ENCODE measurements at regions not wholly inside any gene's neighbourhood (a gene's known extent, or its start where the extent isn't known, plus 50 kb on each side); places are given as distances from the start of the nearest gene placed in this dataset.

- H3K4me3 ChIP-seq (replicated peaks in 1 of 3; ENCODE audit: low read depth in 2 of 3, low read length in 3 of 3): no peak overlapping the region
- intact Hi-C loops (cut with micrococcal nuclease): no loop called here
- H3K4me2 ChIP-seq (replicated peaks; ENCODE audit: extremely low read depth, low read length, poor library complexity, severe bottlenecking): no peak overlapping the region
- H3K79me2 ChIP-seq (ENCODE audit: insufficient read depth, low read length): no peaks in the 10 kb centered on the region
- WGBS (ENCODE audit: insufficient coverage): 97% methylated on average over 7 of the region's 11 CpGs
- H3K27me3 ChIP-seq (ENCODE audit: control insufficient read depth in 2 of 2, insufficient read depth in 2 of 2, low read length in 2 of 2): no peaks in the 10 kb centered on the region
- no peak overlapping the region for H3K9ac ChIP-seq (ENCODE audit: insufficient read depth, low read length, poor library complexity, severe bottlenecking)
- Mint-ChIP-seq H3K27me3 (ENCODE audit: low read depth in 3 of 3) (peaks cover 6 to 14% (median 11%) of the 10 kb centered on the region in 3 donors), H3K4me1 (no peaks in the 10 kb centered on the region), H3K9me3 (peaks cover 0 to 1% (median 0%) of the 10 kb centered on the region in 7 donors), H3K4me3 (no peak overlapping the region), H3K27ac (no peak overlapping the region), H3K36me3 (no peaks in the 10 kb centered on the region)
- no peak for DNase-seq
- no peaks in the 10 kb centered on the region for H3K36me3 ChIP-seq (replicated peaks in 1 of 2; ENCODE audit: control insufficient read depth in 1 of 2, insufficient read depth in 2 of 2, low read length in 2 of 2)
- H2AFZ ChIP-seq (ENCODE audit: insufficient read depth, low read depth, low read length, poor library complexity, severe bottlenecking): no peak overlapping the region
- H3K27ac ChIP-seq (ENCODE audit: low read depth in 1 of 2, low read length in 2 of 2): no peak overlapping the region
- no peaks in the 10 kb centered on the region for H3K9me3 ChIP-seq (replicated peaks in 1 of 2; ENCODE audit: control insufficient read depth in 1 of 2, insufficient read depth in 1 of 2, low read length in 2 of 2)
- no peaks in the 10 kb centered on the region for H4K20me1 ChIP-seq (ENCODE audit: insufficient read depth, low read length)
- H3K4me1 ChIP-seq (ENCODE audit: control insufficient read depth in 1 of 2, insufficient read depth in 2 of 2, low read length in 2 of 2): no peaks in the 10 kb centered on the region
- no peak for TF ChIP-seq CTCF (IDR thresholded peaks at IDR 0.05)
These were observed 116.1 kb upstream of the GPC1 start for GRCh38 chr2:240319221-240319854.

- Histone ChIP-seq H2AFZ (ENCODE audit: insufficient read depth, low read depth, low read length, poor library complexity, severe bottlenecking) (no peak overlapping the region), H3K9me3 (replicated peaks in 1 of 2; ENCODE audit: control insufficient read depth in 1 of 2, insufficient read depth in 1 of 2, low read length in 2 of 2) (no peaks in the 10 kb centered on the region), H4K20me1 (ENCODE audit: insufficient read depth, low read length) (no peaks in the 10 kb centered on the region), H3K27ac (ENCODE audit: low read depth in 1 of 2, low read length in 2 of 2) (no peak overlapping the region), H3K4me2 (replicated peaks; ENCODE audit: extremely low read depth, low read length, poor library complexity, severe bottlenecking) (no peak overlapping the region), H3K27me3 (ENCODE audit: control insufficient read depth in 2 of 2, insufficient read depth in 2 of 2, low read length in 2 of 2) (no peaks in the 10 kb centered on the region), H3K4me1 (ENCODE audit: control insufficient read depth in 1 of 2, insufficient read depth in 2 of 2, low read length in 2 of 2) (no peaks in the 10 kb centered on the region), H3K36me3 (replicated peaks in 1 of 2; ENCODE audit: control insufficient read depth in 1 of 2, insufficient read depth in 2 of 2, low read length in 2 of 2) (no peaks in the 10 kb centered on the region), H3K79me2 (ENCODE audit: insufficient read depth, low read length) (no peaks in the 10 kb centered on the region), H3K9ac (ENCODE audit: insufficient read depth, low read length, poor library complexity, severe bottlenecking) (no peak overlapping the region), H3K4me3 (replicated peaks in 1 of 3; ENCODE audit: low read depth in 2 of 3, low read length in 3 of 3) (no peak overlapping the region)
- TF ChIP-seq CTCF (IDR thresholded peaks at IDR 0.05): no peak
- H3K4me3 Mint-ChIP-seq: no peak overlapping the region
- H3K4me1 Mint-ChIP-seq: no peaks in the 10 kb centered on the region
- no peak for DNase-seq
- no peak overlapping the region for H3K27ac Mint-ChIP-seq
- peaks cover 0 to 1% (median 0%) of the 10 kb centered on the region in 7 donors for H3K9me3 Mint-ChIP-seq
- peaks cover 6 to 14% (median 10%) of the 10 kb centered on the region in 3 donors for H3K27me3 Mint-ChIP-seq (ENCODE audit: low read depth in 3 of 3)
- 86% methylated on average over 8 of the region's 9 CpGs for WGBS (ENCODE audit: insufficient coverage)
- intact Hi-C loops (cut with micrococcal nuclease): no loop called here
- no peaks in the 10 kb centered on the region for H3K36me3 Mint-ChIP-seq
These were observed 115.6 kb upstream of the GPC1 start for GRCh38 chr2:240319855-240320203.

Data from CD14-positive monocyte (primary cell).